Activated naive CD4-positive, alpha-beta T cell treated with anti-CD3 and anti-CD28 coated beads, Interleukin-2, amount 50 U/mL, for 72 hours (primary cell): ENCODE measurements at regions not wholly inside any gene's neighbourhood (a gene's known extent, or its start where the extent isn't known, plus 50 kb on each side); places are given as distances from the start of the nearest gene placed in this dataset.

Source experiments
- ATAC-seq, 2 donors: fragments of 150-1000 bp; cut with Tn5 transposase; 2 replicates each; pipeline ENCODE4 v1.10.0; 2021; ENCODE audit warnings: mild to moderate bottlenecking in 2 of 2, moderate library complexity in 2 of 2
- DNase-seq, 2 donors: peaks; one replicate each; pipeline ENCODE4 v3.0.0; 2021 to 2022; ENCODE audit warnings: low spot score in 2 of 2
- H3K27ac Mint-ChIP-seq, 2 donors: one replicate each; pipeline ENCODE4 v1.8.0; 2022; ENCODE audit warnings: mild to moderate bottlenecking in 2 of 2, mixed read lengths in 2 of 2
- H3K36me3 Mint-ChIP-seq, 2 donors: one replicate each; pipeline ENCODE4 v1.8.0; 2022; ENCODE audit warnings: mixed read lengths in 2 of 2
- H3K9me3 Mint-ChIP-seq, 2 donors: one replicate each; pipeline ENCODE4 v1.8.0; 2022; ENCODE audit warnings: mixed read lengths in 2 of 2

- peaks cover 0 to 11% of the 10 kb centered on the region in 2 donors for H3K9me3 Mint-ChIP-seq
- DNase-seq = no peak
- H3K36me3 Mint-ChIP-seq = no peaks in the 10 kb centered on the region
- no peak for ATAC-seq
- no peak overlapping the region for H3K27ac Mint-ChIP-seq
These were observed 70.3 kb upstream of the HEY2 start for GRCh38 chr6:125679128-125679527.

GRCh38 chr6:125679651-125680050 is 69.8 kb upstream of the HEY2 start:
- Mint-ChIP-seq H3K36me3 (no peaks in the 10 kb centered on the region), H3K9me3 (peaks cover 0 to 11% of the 10 kb centered on the region in 2 donors), H3K27ac (no peak overlapping the region)
- no peak for ATAC-seq
- no peak for DNase-seq

- DNase-seq (no peak), ATAC-seq (no peak)
- no peak overlapping the region for H3K27ac Mint-ChIP-seq
These were observed 66.5 kb upstream of the HEY2 start for GRCh38 chr6:125682939-125683338.

GRCh38 chr6:125688138-125688537 is 61.3 kb upstream of the HEY2 start:
- H3K36me3 Mint-ChIP-seq = peaks cover 7 to 9% of the 10 kb centered on the region in 2 donors
- no peak overlapping the region for H3K27ac Mint-ChIP-seq
- ATAC-seq (no peak), DNase-seq (no peak)
- peaks cover 16 to 21% of the 10 kb centered on the region in 2 donors for H3K9me3 Mint-ChIP-seq

More at GRCh38 chr6:125682939-125683338, 66.5 kb upstream of the HEY2 start:
- no peaks in the 10 kb centered on the region for H3K36me3 Mint-ChIP-seq
- peaks cover 0 to 11% of the 10 kb centered on the region in 2 donors for H3K9me3 Mint-ChIP-seq

GRCh38 chr6:125693480-125693879 is 56.0 kb upstream of the HEY2 start:
- DNase-seq (no peak), ATAC-seq (no peak)
- H3K36me3 Mint-ChIP-seq = peaks cover 7 to 9% of the 10 kb centered on the region in 2 donors
- H3K9me3 Mint-ChIP-seq = peaks cover 13 to 16% of the 10 kb centered on the region in 2 donors
- no peak overlapping the region for H3K27ac Mint-ChIP-seq

- Mint-ChIP-seq H3K9me3 (no peaks in the 10 kb centered on the region), H3K27ac (no peak overlapping the region), H3K36me3 (no peaks in the 10 kb centered on the region)
- no peak for ATAC-seq
- DNase-seq = no peak
These were observed 49.8 kb upstream of the HEY2 start for GRCh38 chr6:125699591-125699990.
